Right cardiac atrium (tissue), 5 donors: ENCODE measurements at regions not wholly inside any gene's neighbourhood (a gene's known extent, or its start where the extent isn't known, plus 50 kb on each side); places are given as distances from the start of the nearest gene placed in this dataset.
"Not testable (repeated sequence)": the region's sequence is repeated elsewhere in the genome, so short reads cannot be mapped to it uniquely, and the experiment has no call there.

Source experiments
- ATAC-seq, 2 donors: fragments of 200-7000 bp; cut with Tn5 transposase; one replicate each; pipeline versions ENCODE4 v1.8.0 to v1.9.1; 2020; ENCODE audit warnings: moderate library complexity in 2 of 2, mild to moderate bottlenecking in 1 of 2
- DNase-seq, 3 donors: peaks; one replicate each; pipeline ENCODE4 v3.0.0-alpha.2; 2020
- H3K27ac ChIP-seq: one replicate; pipeline ENCODE4 v1.5.1; 2013; ENCODE audit warnings: mild to moderate bottlenecking, low read length, control low read depth, moderate library complexity
- H3K27me3 ChIP-seq: one replicate; pipeline ENCODE4 v1.6.1; 2013; ENCODE audit not compliant: control insufficient read depth, insufficient read depth
- H3K4me1 ChIP-seq: one replicate; pipeline ENCODE4 v1.6.1; 2013; ENCODE audit warnings: low read length; ENCODE audit not compliant: control insufficient read depth, insufficient read depth
- H3K4me3 ChIP-seq: one replicate; pipeline ENCODE4 v1.5.1; 2013; ENCODE audit warnings: low read length, control low read depth
- H3K9me3 ChIP-seq: one replicate; pipeline ENCODE4 v1.6.1; 2013; ENCODE audit warnings: low read length; ENCODE audit not compliant: control insufficient read depth
- whole genome bisulfite sequencing: extraction: QIAGEN DNeasy Blood & Tissue Kit; methylation state at CpG from one replicate; pipeline ENCODE4 v1.1.7; 2013; 5-methylcytosine and 5-hydroxymethylcytosine counted together
- intact Hi-C, 4 donors: fragments of 100-400 bp; cut with DNase I; formaldehyde crosslinking; loops; one replicate each; pipeline versions ENCODE4 v1.11.0 to v1.14.0; 2022 to 2023
- donor health status: healthy with polysubstance abuse.
- donor health status: DM: no; HTN: yes; CAD: no.
- donor health status: DM: no; HTN: no; CAD: no.
- donor health status: DM: no; HTN: yes; CAD: no; lungs with severe emphysema.
- donor health status: DM: yes; HTN: yes; CAD: no.

DNA sequence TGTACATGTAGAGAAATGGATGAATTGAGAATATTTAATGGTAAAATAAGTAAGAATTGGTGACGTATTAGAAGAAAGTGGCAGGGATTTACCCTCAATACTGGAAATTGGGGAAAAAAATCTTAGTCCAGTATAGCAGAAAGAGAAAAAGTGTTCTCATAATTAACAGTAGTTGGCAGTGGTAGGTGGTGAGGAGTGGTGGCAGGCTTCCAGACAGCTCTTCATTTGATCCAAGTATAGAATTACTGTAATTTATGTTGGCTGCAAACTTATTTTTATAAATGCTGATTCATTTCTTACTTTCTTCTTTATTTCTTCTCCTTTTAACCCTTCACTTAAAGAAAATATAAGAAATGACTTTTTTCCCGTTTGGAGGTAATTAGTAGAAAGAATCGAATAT lies 1182.4 kb downstream of the KHDRBS2 start:
- ATAC-seq, result not testable (repeated sequence)

DNA sequence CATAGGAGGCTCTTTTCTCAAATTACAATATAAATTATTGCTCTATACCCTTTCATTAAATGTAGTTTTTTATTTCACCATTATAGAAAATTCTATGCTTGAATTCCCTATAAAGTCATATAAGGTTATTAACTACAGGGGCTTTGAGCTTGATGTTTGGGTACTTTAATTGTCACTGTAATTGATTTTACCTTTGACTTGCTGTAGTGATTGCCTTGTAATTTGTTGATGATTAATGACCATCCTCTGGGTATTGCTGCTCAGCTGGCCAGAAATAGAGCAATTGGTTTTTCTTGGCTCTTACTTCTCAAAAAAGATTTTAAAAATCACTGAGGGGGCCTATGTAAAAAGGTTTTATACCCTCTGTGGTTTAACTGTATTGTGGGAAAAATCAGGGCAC lies 1186.0 kb downstream of the KHDRBS2 start:
- no peak for DNase-seq
- no peaks in the 10 kb centered on the region for H3K9me3 ChIP-seq
- no peak for ATAC-seq
- no peak overlapping the region for H3K4me3 ChIP-seq
- intact Hi-C loops, result no loop called here
- H3K4me1 ChIP-seq, result no peaks in the 10 kb centered on the region
- no peak overlapping the region for H3K27ac ChIP-seq
- H3K27me3 ChIP-seq, result no peaks in the 10 kb centered on the region

More for the DNA sequence above, 1182.4 kb downstream of the KHDRBS2 start:
- DNase-seq, H3K27me3 ChIP-seq, H3K4me3 ChIP-seq, intact Hi-C loops, H3K9me3 ChIP-seq, H3K27ac ChIP-seq, H3K4me1 ChIP-seq: not testable (repeated sequence)
- WGBS, result 75% methylated on average over 3 of the region's 3 CpGs

DNA sequence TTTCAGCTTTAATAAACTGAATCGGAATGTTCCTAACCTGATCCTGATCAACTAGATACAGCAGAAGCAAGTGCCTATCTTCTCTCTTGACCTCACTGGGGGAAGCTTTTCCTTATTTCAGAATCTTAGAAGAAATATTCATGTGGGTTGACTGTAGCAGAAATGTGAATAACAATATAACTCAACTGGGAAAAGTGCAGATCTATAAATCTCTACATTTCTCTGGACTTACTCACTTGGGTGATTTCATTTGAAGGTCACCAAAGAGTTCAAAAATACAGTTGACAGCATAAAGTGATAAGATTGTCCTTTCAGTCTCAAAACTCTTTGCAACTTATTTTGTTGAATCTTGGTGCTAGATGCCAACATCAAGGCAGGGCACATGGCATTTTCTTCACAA lies 1186.5 kb downstream of the KHDRBS2 start:
- H3K4me3 ChIP-seq, H3K27me3 ChIP-seq, H3K27ac ChIP-seq, H3K9me3 ChIP-seq, intact Hi-C loops, DNase-seq, H3K4me1 ChIP-seq, ATAC-seq: not testable (repeated sequence)
- WGBS, result 85% methylated on average over 1 of the region's 1 CpG

DNA sequence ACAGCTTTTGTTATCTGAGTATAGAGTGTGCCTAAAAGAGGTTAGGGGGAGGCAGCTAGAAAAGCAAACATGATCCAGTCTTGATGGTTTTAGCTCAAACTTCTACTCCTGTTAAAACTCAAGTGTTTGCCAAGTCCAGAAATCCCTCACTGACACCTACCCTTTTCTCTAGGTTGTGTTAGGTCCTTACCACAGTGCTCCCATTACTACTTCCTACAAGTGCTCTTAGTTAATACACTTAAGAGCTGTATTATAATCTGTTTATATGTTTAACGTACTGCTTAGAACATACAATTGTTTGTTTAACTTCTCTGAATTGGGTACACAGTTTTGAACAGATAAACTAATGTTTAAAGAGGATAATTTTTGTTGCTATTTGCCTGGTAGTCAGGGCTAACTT lies 1198.0 kb downstream of the KHDRBS2 start:
- DNase-seq, H3K27ac ChIP-seq, H3K4me1 ChIP-seq, H3K27me3 ChIP-seq, H3K9me3 ChIP-seq, ATAC-seq, H3K4me3 ChIP-seq, intact Hi-C loops: not testable (repeated sequence)
- 62% methylated on average over 1 of the region's 1 CpG for WGBS

DNA sequence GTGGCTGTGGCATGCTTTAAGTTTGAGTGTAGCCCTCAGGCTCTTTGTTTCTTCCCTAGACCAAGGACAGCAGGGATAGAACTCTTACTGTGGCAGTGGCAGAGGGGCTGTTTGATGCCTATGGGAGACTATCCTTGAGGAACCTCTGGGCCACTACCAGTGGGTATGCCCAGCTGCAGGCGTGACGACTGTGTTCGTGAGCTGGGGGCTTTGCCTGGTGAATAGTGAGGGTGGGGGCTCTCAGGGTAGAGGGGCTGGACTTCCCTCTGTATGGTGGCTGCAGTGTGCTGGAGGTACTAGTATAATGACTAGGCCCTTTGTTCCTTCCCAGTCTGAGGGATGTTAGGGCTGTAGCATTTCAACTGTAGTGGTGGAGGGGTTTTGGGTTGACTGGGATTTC lies 1242.0 kb downstream of the KHDRBS2 start:
- 89% methylated on average over 3 of the region's 3 CpGs for WGBS
- Histone ChIP-seq H3K27ac (no peak overlapping the region), H3K4me1 (no peaks in the 10 kb centered on the region), H3K9me3 (no peaks in the 10 kb centered on the region), H3K27me3 (no peaks in the 10 kb centered on the region), H3K4me3 (no peak overlapping the region)
- intact Hi-C loops, result no loop called here
- ATAC-seq (no peak), DNase-seq (no peak)
